ENCODE measurements at regions not wholly inside any gene's neighbourhood (a gene's known extent, or its start where the extent isn't known, plus 50 kb on each side); places are given as distances from the start of the nearest gene placed in this dataset.

- TF ChIP-seq CTCF (tag by site-specific recombination; IDR thresholded peaks at IDR 0.05) (no peak), KLF1 (tag by site-specific recombination; IDR thresholded peaks at IDR 0.05) (no peak)
- TF ChIP-seq, protein P1, sequence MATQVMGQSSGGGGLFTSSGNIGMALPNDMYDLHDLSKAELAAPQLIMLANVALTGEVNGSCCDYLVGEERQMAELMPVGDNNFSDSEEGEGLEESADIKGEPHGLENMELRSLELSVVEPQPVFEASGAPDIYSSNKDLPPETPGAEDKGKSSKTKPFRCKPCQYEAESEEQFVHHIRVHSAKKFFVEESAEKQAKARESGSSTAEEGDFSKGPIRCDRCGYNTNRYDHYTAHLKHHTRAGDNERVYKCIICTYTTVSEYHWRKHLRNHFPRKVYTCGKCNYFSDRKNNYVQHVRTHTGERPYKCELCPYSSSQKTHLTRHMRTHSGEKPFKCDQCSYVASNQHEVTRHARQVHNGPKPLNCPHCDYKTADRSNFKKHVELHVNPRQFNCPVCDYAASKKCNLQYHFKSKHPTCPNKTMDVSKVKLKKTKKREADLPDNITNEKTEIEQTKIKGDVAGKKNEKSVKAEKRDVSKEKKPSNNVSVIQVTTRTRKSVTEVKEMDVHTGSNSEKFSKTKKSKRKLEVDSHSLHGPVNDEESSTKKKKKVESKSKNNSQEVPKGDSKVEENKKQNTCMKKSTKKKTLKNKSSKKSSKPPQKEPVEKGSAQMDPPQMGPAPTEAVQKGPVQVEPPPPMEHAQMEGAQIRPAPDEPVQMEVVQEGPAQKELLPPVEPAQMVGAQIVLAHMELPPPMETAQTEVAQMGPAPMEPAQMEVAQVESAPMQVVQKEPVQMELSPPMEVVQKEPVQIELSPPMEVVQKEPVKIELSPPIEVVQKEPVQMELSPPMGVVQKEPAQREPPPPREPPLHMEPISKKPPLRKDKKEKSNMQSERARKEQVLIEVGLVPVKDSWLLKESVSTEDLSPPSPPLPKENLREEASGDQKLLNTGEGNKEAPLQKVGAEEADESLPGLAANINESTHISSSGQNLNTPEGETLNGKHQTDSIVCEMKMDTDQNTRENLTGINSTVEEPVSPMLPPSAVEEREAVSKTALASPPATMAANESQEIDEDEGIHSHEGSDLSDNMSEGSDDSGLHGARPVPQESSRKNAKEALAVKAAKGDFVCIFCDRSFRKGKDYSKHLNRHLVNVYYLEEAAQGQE (tag by site-specific recombination; IDR thresholded peaks at IDR 0.05): no peak
Observed at GRCh38 chr1:164210211-164210739, 348.7 kb upstream of the PBX1 start.

Measured in HEK293 (cell line).